Erythroblast (primary cell): ENCODE measurements at regions not wholly inside any gene's neighbourhood (a gene's known extent, or its start where the extent isn't known, plus 50 kb on each side); places are given as distances from the start of the nearest gene placed in this dataset.

Experiments
- GATA1 ChIP-seq: IDR thresholded peaks from 2 replicates; pipeline ENCODE4 v1.6.1; 2011; ENCODE audit warnings: low read depth, mild to moderate bottlenecking, control low read depth, low read length, moderate library complexity
- POLR2A ChIP-seq: IDR thresholded peaks from 2 replicates; pipeline ENCODE4 v1.6.1; 2011; ENCODE audit warnings: mild to moderate bottlenecking, low read length

GRCh38 chr9:95810814-95811213, 64.7 kb upstream of the ERCC6L2 start:
- TF ChIP-seq POLR2A = no peak
- TF ChIP-seq GATA1 = no peak
